ENCODE measurements at regions not wholly inside any gene's neighbourhood (a gene's known extent, or its start where the extent isn't known, plus 50 kb on each side); places are given as distances from the start of the nearest gene placed in this dataset.

DNA sequence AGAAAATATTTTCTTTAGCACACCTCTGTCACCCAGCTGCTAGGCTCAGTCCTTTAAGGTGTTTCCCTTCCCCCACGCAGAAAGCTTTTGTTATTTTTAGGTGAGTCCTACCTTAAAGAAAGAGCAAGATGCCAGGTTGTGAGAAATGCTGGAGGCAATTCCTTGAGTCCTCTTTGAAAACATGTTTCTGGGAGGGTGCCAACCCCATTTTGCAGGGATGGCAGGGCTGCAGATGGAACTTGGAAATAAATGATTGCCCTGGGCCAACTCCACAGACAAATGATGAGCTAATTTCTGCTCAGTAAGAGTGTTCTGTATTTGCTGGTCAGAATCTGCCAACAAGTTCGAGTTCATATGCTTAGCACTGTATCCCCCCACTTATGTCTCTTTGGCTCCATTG, 119.2 kb upstream of the RAB3GAP2 start:
- no peak for DNase-seq

GRCh38 chr1:220389634-220390033, 117.4 kb upstream of the RAB3GAP2 start:
- H3K27ac ChIP-seq (ENCODE audit: low read length), result no peak overlapping the region
- H3K27me3 ChIP-seq (ENCODE audit: insufficient read depth, low read length, poor library complexity), result peaks cover 5% of the 10 kb centered on the region
- H3K9ac ChIP-seq (ENCODE audit: low read depth, low read length), result no peak overlapping the region
- no peak overlapping the region for H3K4me2 ChIP-seq (ENCODE audit: insufficient read depth, low read length)
- no peaks in the 10 kb centered on the region for H3K9me3 ChIP-seq (ENCODE audit: insufficient read depth, low read length, severe bottlenecking)
- ATAC-seq (ENCODE audit: insufficient read depth, low read depth), result no peak
- H3K79me2 ChIP-seq (ENCODE audit: insufficient read depth, low read length), result no peaks in the 10 kb centered on the region
- H3K4me3 ChIP-seq (ENCODE audit: low read depth in 1 of 2, low read length in 2 of 2), result no peak overlapping the region
- no peaks in the 10 kb centered on the region for H3K36me3 ChIP-seq (ENCODE audit: insufficient read depth, low read length)
- H2AFZ ChIP-seq (ENCODE audit: low read depth, low read length), result no peak overlapping the region
- TF ChIP-seq EZH2 (IDR thresholded peaks at IDR 0.05; ENCODE audit: borderline replicate concordance, low read depth, low read length, severe bottlenecking), result no peak
- TF ChIP-seq, protein P1, sequence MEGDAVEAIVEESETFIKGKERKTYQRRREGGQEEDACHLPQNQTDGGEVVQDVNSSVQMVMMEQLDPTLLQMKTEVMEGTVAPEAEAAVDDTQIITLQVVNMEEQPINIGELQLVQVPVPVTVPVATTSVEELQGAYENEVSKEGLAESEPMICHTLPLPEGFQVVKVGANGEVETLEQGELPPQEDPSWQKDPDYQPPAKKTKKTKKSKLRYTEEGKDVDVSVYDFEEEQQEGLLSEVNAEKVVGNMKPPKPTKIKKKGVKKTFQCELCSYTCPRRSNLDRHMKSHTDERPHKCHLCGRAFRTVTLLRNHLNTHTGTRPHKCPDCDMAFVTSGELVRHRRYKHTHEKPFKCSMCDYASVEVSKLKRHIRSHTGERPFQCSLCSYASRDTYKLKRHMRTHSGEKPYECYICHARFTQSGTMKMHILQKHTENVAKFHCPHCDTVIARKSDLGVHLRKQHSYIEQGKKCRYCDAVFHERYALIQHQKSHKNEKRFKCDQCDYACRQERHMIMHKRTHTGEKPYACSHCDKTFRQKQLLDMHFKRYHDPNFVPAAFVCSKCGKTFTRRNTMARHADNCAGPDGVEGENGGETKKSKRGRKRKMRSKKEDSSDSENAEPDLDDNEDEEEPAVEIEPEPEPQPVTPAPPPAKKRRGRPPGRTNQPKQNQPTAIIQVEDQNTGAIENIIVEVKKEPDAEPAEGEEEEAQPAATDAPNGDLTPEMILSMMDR (IDR thresholded peaks at IDR 0.05; ENCODE audit: borderline replicate concordance, extremely low read depth, low read length, poor library complexity, severe bottlenecking), result no peak
- no peak for DNase-seq
- H4K20me1 ChIP-seq (ENCODE audit: insufficient read depth, low read length), result no peaks in the 10 kb centered on the region
- no peaks in the 10 kb centered on the region for H3K4me1 ChIP-seq (ENCODE audit: insufficient read depth, low read length)

More for the DNA sequence above, 119.2 kb upstream of the RAB3GAP2 start:
- no peak overlapping the region for H3K9ac ChIP-seq (ENCODE audit: low read depth, low read length)
- no peak overlapping the region for H3K4me2 ChIP-seq (ENCODE audit: insufficient read depth, low read length)
- TF ChIP-seq EZH2 (IDR thresholded peaks at IDR 0.05; ENCODE audit: borderline replicate concordance, low read depth, low read length, severe bottlenecking), result no peak
- TF ChIP-seq, protein P1 (IDR thresholded peaks at IDR 0.05; ENCODE audit: borderline replicate concordance, extremely low read depth, low read length, poor library complexity, severe bottlenecking), result no peak
- H2AFZ ChIP-seq (ENCODE audit: low read depth, low read length), result no peak overlapping the region
- no peak overlapping the region for H3K27ac ChIP-seq (ENCODE audit: low read length)
- H4K20me1 ChIP-seq (ENCODE audit: insufficient read depth, low read length), result no peaks in the 10 kb centered on the region
- H3K4me3 ChIP-seq (ENCODE audit: low read depth in 1 of 2, low read length in 2 of 2), result no peak overlapping the region
- no peak for ATAC-seq (ENCODE audit: insufficient read depth, low read depth)
- no peaks in the 10 kb centered on the region for H3K79me2 ChIP-seq (ENCODE audit: insufficient read depth, low read length)
- peaks cover 5% of the 10 kb centered on the region for H3K27me3 ChIP-seq (ENCODE audit: insufficient read depth, low read length, poor library complexity)
- no peaks in the 10 kb centered on the region for H3K4me1 ChIP-seq (ENCODE audit: insufficient read depth, low read length)
- no peaks in the 10 kb centered on the region for H3K36me3 ChIP-seq (ENCODE audit: insufficient read depth, low read length)
- H3K9me3 ChIP-seq (ENCODE audit: insufficient read depth, low read length, severe bottlenecking), result no peaks in the 10 kb centered on the region

DNA sequence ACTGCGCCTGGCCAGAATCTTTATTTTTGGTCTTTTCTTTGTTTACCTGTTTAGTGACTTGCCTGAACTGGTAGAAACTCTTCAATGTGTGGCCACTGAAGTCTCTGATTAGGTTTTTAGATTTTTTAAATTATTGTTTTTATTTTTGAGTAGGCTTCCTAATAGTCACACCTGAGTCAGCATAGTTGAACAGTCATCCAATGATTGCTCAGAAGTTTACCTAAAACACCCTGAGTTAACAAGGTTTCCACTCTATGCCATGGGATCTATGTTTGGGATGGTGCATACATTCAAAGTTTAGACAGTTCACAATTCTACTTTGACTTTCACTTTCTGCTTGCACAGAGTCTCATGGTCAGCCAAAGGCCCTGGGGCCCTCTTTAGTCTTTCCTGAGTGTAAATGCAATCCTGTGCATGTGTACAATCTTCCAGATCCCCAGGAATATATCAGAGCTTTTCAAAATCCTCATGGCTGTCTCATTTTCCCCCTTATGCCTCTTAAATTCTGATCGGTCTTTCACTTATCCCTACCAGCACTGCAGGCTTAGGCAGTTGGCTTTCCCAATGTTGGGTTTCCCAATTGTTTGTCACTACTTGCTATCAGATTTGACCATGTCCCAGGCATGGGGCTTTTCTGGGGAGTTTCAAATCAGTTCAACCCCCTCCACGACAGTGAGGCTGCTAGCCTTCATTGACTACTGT, 114.4 kb upstream of the RAB3GAP2 start:
- no peak overlapping the region for H3K9ac ChIP-seq (ENCODE audit: low read depth, low read length)
- peaks cover 1% of the 10 kb centered on the region for H3K27me3 ChIP-seq (ENCODE audit: insufficient read depth, low read length, poor library complexity)
- no peak overlapping the region for H2AFZ ChIP-seq (ENCODE audit: low read depth, low read length)
- H4K20me1 ChIP-seq (ENCODE audit: insufficient read depth, low read length), result no peaks in the 10 kb centered on the region
- no peaks in the 10 kb centered on the region for H3K36me3 ChIP-seq (ENCODE audit: insufficient read depth, low read length)
- DNase-seq, result no peak
- H3K79me2 ChIP-seq (ENCODE audit: insufficient read depth, low read length), result no peaks in the 10 kb centered on the region
- TF ChIP-seq, protein P1 (IDR thresholded peaks at IDR 0.05; ENCODE audit: borderline replicate concordance, extremely low read depth, low read length, poor library complexity, severe bottlenecking), result no peak
- no peak for TF ChIP-seq EZH2 (IDR thresholded peaks at IDR 0.05; ENCODE audit: borderline replicate concordance, low read depth, low read length, severe bottlenecking)
- no peak overlapping the region for H3K27ac ChIP-seq (ENCODE audit: low read length)
- H3K9me3 ChIP-seq (ENCODE audit: insufficient read depth, low read length, severe bottlenecking), result no peaks in the 10 kb centered on the region
- no peaks in the 10 kb centered on the region for H3K4me1 ChIP-seq (ENCODE audit: insufficient read depth, low read length)
- no peak overlapping the region for H3K4me2 ChIP-seq (ENCODE audit: insufficient read depth, low read length)
- no peak overlapping the region for H3K4me3 ChIP-seq (ENCODE audit: low read depth in 1 of 2, low read length in 2 of 2)
- ATAC-seq (ENCODE audit: insufficient read depth, low read depth), result no peak
